CD14-positive monocyte (primary cell): ENCODE measurements at regions not wholly inside any gene's neighbourhood (a gene's known extent, or its start where the extent isn't known, plus 50 kb on each side); places are given as distances from the start of the nearest gene placed in this dataset.

Experiments used
- DNase-seq, 3 donors: peaks; one replicate each; pipeline ENCODE4 v3.0.0-alpha.2; 2011 to 2022
- H2AFZ ChIP-seq: 2 replicates; pipeline ENCODE4 v1.6.0; 2012; ENCODE audit warnings: mild to moderate bottlenecking, low read depth, low read length, inconsistent platforms; ENCODE audit not compliant: insufficient read depth, poor library complexity, severe bottlenecking
- H3K27ac ChIP-seq, 2 donors: 1 replicate in 1 of 2; 2 replicates in 1 of 2; pipeline ENCODE4 v1.5.1; 2012 to 2013; ENCODE audit warnings: low read length in 2 of 2, control low read depth in 1 of 2, inconsistent platforms in 1 of 2, low read depth in 1 of 2, mild to moderate bottlenecking in 1 of 2
- H3K27me3 ChIP-seq, 2 donors: one replicate each; pipeline versions ENCODE4 v1.6.0 to v1.6.1; 2011 to 2013; ENCODE audit warnings: low read length in 2 of 2; ENCODE audit not compliant: control insufficient read depth in 2 of 2, insufficient read depth in 2 of 2
- H3K36me3 ChIP-seq, 2 donors: replicated peaks in 1 of 2; 1 replicate in 1 of 2; 2 replicates in 1 of 2; pipeline versions ENCODE4 v1.5.1 to v1.6.1; 2012 to 2013; ENCODE audit warnings: low read length in 2 of 2, control low read depth in 1 of 2, inconsistent platforms in 1 of 2, mild to moderate bottlenecking in 1 of 2; ENCODE audit not compliant: insufficient read depth in 2 of 2, control insufficient read depth in 1 of 2
- H3K4me1 ChIP-seq, 2 donors: 1 replicate in 1 of 2; 2 replicates in 1 of 2; pipeline versions ENCODE4 v1.5.1 to v1.6.1; 2012 to 2013; ENCODE audit warnings: low read length in 2 of 2, control low read depth in 1 of 2, inconsistent platforms in 1 of 2, mild to moderate bottlenecking in 1 of 2, moderate library complexity in 1 of 2; ENCODE audit not compliant: insufficient read depth in 2 of 2, control insufficient read depth in 1 of 2
- H3K4me2 ChIP-seq: replicated peaks from 2 replicates; pipeline ENCODE3; 2012; ENCODE audit warnings: low read length, moderate library complexity, mild to moderate bottlenecking; ENCODE audit not compliant: poor library complexity, severe bottlenecking; ENCODE audit errors: extremely low read depth
- H3K4me3 ChIP-seq, 3 experiments: fragments of 200-600 bp in 1 of 3; sonication (generic) in 1 of 3; replicated peaks in 1 of 3; 1 replicate in 2 of 3; 2 replicates in 1 of 3; pipeline ENCODE4 v1.5.1; 2011 to 2013; ENCODE audit warnings: low read length in 3 of 3, mild to moderate bottlenecking in 3 of 3, control low read depth in 2 of 3, low read depth in 2 of 3, inconsistent platforms in 1 of 3, moderate library complexity in 1 of 3
- H3K79me2 ChIP-seq: 2 replicates; pipeline ENCODE4 v1.6.0; 2012; ENCODE audit warnings: mild to moderate bottlenecking, control low read depth, inconsistent platforms, low read length, moderate library complexity; ENCODE audit not compliant: insufficient read depth
- H3K9ac ChIP-seq: 2 replicates; pipeline ENCODE4 v1.6.0; 2017; ENCODE audit warnings: low read length, mild to moderate bottlenecking; ENCODE audit not compliant: insufficient read depth, poor library complexity, severe bottlenecking
- H3K9me3 ChIP-seq, 2 donors: replicated peaks in 1 of 2; 1 replicate in 1 of 2; 2 replicates in 1 of 2; pipeline versions ENCODE4 v1.5.1 to v1.6.1; 2012 to 2013; ENCODE audit warnings: low read length in 2 of 2, control low read depth in 1 of 2; ENCODE audit not compliant: control insufficient read depth in 1 of 2, insufficient read depth in 1 of 2
- H4K20me1 ChIP-seq: 2 replicates; pipeline ENCODE4 v1.6.0; 2012; ENCODE audit warnings: mild to moderate bottlenecking, low read length, control low read depth, moderate library complexity; ENCODE audit not compliant: insufficient read depth
- H3K27ac Mint-ChIP-seq, 7 donors: one replicate each; pipeline ENCODE4 v1.8.0; 2020; ENCODE audit warnings: mild to moderate bottlenecking in 7 of 7, mixed read lengths in 7 of 7, moderate library complexity in 6 of 7, inconsistent platforms in 2 of 7
- H3K27me3 Mint-ChIP-seq, 3 donors: one replicate each; pipeline ENCODE4 v1.8.0; 2021 to 2022; ENCODE audit warnings: low read depth in 3 of 3, mild to moderate bottlenecking in 3 of 3, mixed read lengths in 3 of 3, moderate library complexity in 3 of 3, inconsistent platforms in 1 of 3
- H3K36me3 Mint-ChIP-seq, 2 donors: one replicate each; pipeline ENCODE4 v1.8.0; 2020; ENCODE audit warnings: mixed read lengths in 2 of 2, inconsistent platforms in 1 of 2, mild to moderate bottlenecking in 1 of 2
- H3K4me1 Mint-ChIP-seq: one replicate; pipeline ENCODE4 v1.8.0; 2020; ENCODE audit warnings: mild to moderate bottlenecking, mixed read lengths
- H3K4me3 Mint-ChIP-seq, 2 donors: one replicate each; pipeline ENCODE4 v1.8.0; 2020; ENCODE audit warnings: mild to moderate bottlenecking in 2 of 2, mixed read lengths in 2 of 2, moderate library complexity in 1 of 2
- H3K9me3 Mint-ChIP-seq, 7 donors: one replicate each; pipeline ENCODE4 v1.8.0; 2020 to 2022; ENCODE audit warnings: mixed read lengths in 7 of 7, mild to moderate bottlenecking in 6 of 7, moderate library complexity in 6 of 7, inconsistent platforms in 2 of 7
- WGBS: methylation state at CpG from one replicate; pipeline ENCODE4 v1.1.5; 2013; ENCODE audit warnings: missing lambda C conversion rate; ENCODE audit not compliant: insufficient coverage; 5-methylcytosine and 5-hydroxymethylcytosine counted together
- intact Hi-C, 2 donors: fragments of 100-400 bp; cut with micrococcal nuclease; formaldehyde crosslinking; loops; one replicate each; pipeline versions ENCODE4 v1.15.0 to v1.15.1; 2023
- TF ChIP-seq, protein P1 (sequence below): fragments of 200-600 bp; IDR thresholded peaks from one replicate; pipeline ENCODE4 v1.8.0; 2022; ENCODE audit warnings: antibody characterized with exemption, mild to moderate bottlenecking

GRCh38 chr11:105398636-105399035 is 211.2 kb upstream of the GRIA4 start:
- DNase-seq, result no peak
- H3K9me3 Mint-ChIP-seq, result peaks cover 0 to 7% (median 2%) of the 10 kb centered on the region in 7 donors
- Histone ChIP-seq H3K9me3 (no peaks in the 10 kb centered on the region), H3K4me1 (peaks cover 0 to 8% of the 10 kb centered on the region in 2 donors), H3K36me3 (no peaks in the 10 kb centered on the region), H3K79me2 (no peaks in the 10 kb centered on the region), H3K4me2 (no peak overlapping the region), H3K9ac (no peak overlapping the region), H3K4me3 (no peak overlapping the region), H2AFZ (no peak overlapping the region), H4K20me1 (no peaks in the 10 kb centered on the region), H3K27me3 (no peaks in the 10 kb centered on the region), H3K27ac (no peak overlapping the region)
- no peak overlapping the region for H3K27ac Mint-ChIP-seq
- H3K4me1 Mint-ChIP-seq, result peaks cover 4% of the 10 kb centered on the region
- TF ChIP-seq, protein P1, sequence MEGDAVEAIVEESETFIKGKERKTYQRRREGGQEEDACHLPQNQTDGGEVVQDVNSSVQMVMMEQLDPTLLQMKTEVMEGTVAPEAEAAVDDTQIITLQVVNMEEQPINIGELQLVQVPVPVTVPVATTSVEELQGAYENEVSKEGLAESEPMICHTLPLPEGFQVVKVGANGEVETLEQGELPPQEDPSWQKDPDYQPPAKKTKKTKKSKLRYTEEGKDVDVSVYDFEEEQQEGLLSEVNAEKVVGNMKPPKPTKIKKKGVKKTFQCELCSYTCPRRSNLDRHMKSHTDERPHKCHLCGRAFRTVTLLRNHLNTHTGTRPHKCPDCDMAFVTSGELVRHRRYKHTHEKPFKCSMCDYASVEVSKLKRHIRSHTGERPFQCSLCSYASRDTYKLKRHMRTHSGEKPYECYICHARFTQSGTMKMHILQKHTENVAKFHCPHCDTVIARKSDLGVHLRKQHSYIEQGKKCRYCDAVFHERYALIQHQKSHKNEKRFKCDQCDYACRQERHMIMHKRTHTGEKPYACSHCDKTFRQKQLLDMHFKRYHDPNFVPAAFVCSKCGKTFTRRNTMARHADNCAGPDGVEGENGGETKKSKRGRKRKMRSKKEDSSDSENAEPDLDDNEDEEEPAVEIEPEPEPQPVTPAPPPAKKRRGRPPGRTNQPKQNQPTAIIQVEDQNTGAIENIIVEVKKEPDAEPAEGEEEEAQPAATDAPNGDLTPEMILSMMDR, result no peak
- peaks cover 0 to 2% of the 10 kb centered on the region in 2 donors for H3K36me3 Mint-ChIP-seq
- peaks cover 0 to 3% (median 1%) of the 10 kb centered on the region in 3 donors for H3K27me3 Mint-ChIP-seq
- no peak overlapping the region for H3K4me3 Mint-ChIP-seq
- intact Hi-C loops, result no loop called here

- H3K36me3 ChIP-seq, result no peaks in the 10 kb centered on the region
- H3K4me2 ChIP-seq, result no peak overlapping the region
- TF ChIP-seq, protein P1, result no peak
- H3K4me1 Mint-ChIP-seq, result no peaks in the 10 kb centered on the region
- H3K27me3 Mint-ChIP-seq, result peaks cover 0 to 1% (median 0%) of the 10 kb centered on the region in 3 donors
- H3K27ac ChIP-seq, result no peak overlapping the region
- H3K9ac ChIP-seq, result no peak overlapping the region
- H3K27me3 ChIP-seq, result no peaks in the 10 kb centered on the region
- H3K4me3 ChIP-seq, result no peak overlapping the region
- H3K9me3 Mint-ChIP-seq, result peaks cover 0 to 7% (median 0%) of the 10 kb centered on the region in 7 donors
- intact Hi-C loops, result no loop called here
- H4K20me1 ChIP-seq, result no peaks in the 10 kb centered on the region
- WGBS, result no CpG with 5 or more reads among the region's 2 CpGs
- no peak overlapping the region for H3K4me3 Mint-ChIP-seq
- no peak for DNase-seq
- H3K79me2 ChIP-seq, result no peaks in the 10 kb centered on the region
- H3K27ac Mint-ChIP-seq, result no peak overlapping the region
- H2AFZ ChIP-seq, result no peak overlapping the region
- H3K4me1 ChIP-seq, result no peaks in the 10 kb centered on the region
- no peaks in the 10 kb centered on the region for H3K9me3 ChIP-seq
- H3K36me3 Mint-ChIP-seq, result no peaks in the 10 kb centered on the region
These were observed 216.5 kb upstream of the GRIA4 start for GRCh38 chr11:105393326-105393725.
